IMR-90 (cell line): ENCODE measurements at regions not wholly inside any gene's neighbourhood (a gene's known extent, or its start where the extent isn't known, plus 50 kb on each side); places are given as distances from the start of the nearest gene placed in this dataset.

Experiments
- ATAC-seq: fragments of 200-7000 bp; cut with Tn5 transposase; 2 replicates; pipeline ENCODE4 v1.9.1; 2020; ENCODE audit warnings: low read depth, mild to moderate bottlenecking, moderate library complexity
- BruUV-seq: library from RNA; stranded (reverse); fragments of 400-500 nt; replicated peaks from 2 replicates; lab custom pipeline; 2021; lab: Mats Ljungman, UMichigan
- CTCF ChIA-PET: fragments of 300-600 bp; formaldehyde crosslinking; extraction: SDS; loops from one replicate; lab custom pipeline; 2021; ENCODE audit warnings: antibody characterized with exemption; lab: Yijun Ruan, JAX
- POLR2A ChIA-PET: fragments of 300-600 bp; sonication (Branson Sonifier 250); formaldehyde crosslinking; loops from one replicate; lab custom pipeline; 2022; ENCODE audit warnings: antibody characterized with exemption; ENCODE audit not compliant: unreplicated experiment; lab: Charles Lee
- DNase-seq: peaks from one replicate; pipeline ENCODE4 v3.0.0; 2013
- H2AFZ ChIP-seq: replicated peaks from 2 replicates; pipeline ENCODE3; 2013; ENCODE audit warnings: low read length, mild to moderate bottlenecking; ENCODE audit not compliant: poor library complexity
- H2AK5ac ChIP-seq: 2 replicates; pipeline ENCODE4 v1.6.1; 2013; ENCODE audit warnings: low read depth, low read length, inconsistent platforms
- H2AK9ac ChIP-seq: replicated peaks from 2 replicates; pipeline ENCODE3; 2013; ENCODE audit warnings: mild to moderate bottlenecking, low read depth, low read length, moderate library complexity; ENCODE audit not compliant: poor library complexity
- H2BK120ac ChIP-seq: 2 replicates; pipeline ENCODE4 v1.6.1; 2013; ENCODE audit warnings: low read depth, low read length, inconsistent platforms
- H2BK15ac ChIP-seq: 3 replicates; pipeline ENCODE4 v1.6.1; 2013; ENCODE audit warnings: low read depth, low read length, inconsistent platforms
- H2BK20ac ChIP-seq: 2 replicates; pipeline ENCODE4 v1.6.1; 2013; ENCODE audit warnings: low read depth, mild to moderate bottlenecking, inconsistent platforms, low read length, moderate library complexity
- H2BK5ac ChIP-seq: 2 replicates; pipeline ENCODE4 v1.6.1; 2013; ENCODE audit warnings: mild to moderate bottlenecking, low read depth, low read length, inconsistent platforms; ENCODE audit not compliant: poor library complexity, severe bottlenecking
- H3K14ac ChIP-seq: replicated peaks from 2 replicates; pipeline ENCODE4 v1.6.1; 2013; ENCODE audit warnings: low read depth, low read length, inconsistent platforms
- H3K18ac ChIP-seq: 2 replicates; pipeline ENCODE4 v1.6.1; 2013; ENCODE audit warnings: low read depth, low read length, control low read depth
- H3K23ac ChIP-seq: 2 replicates; pipeline ENCODE4 v1.6.1; 2013; ENCODE audit warnings: low read depth, low read length, inconsistent platforms
- H3K27ac ChIP-seq: 2 replicates; pipeline ENCODE4 v1.5.1; 2013; ENCODE audit warnings: mild to moderate bottlenecking, control low read depth, low read length; ENCODE audit not compliant: insufficient read depth
- H3K27me3 ChIP-seq: 2 replicates; pipeline ENCODE4 v1.6.1; 2013; ENCODE audit warnings: low read length; ENCODE audit not compliant: control insufficient read depth, insufficient read depth
- H3K36me3 ChIP-seq: 2 replicates; pipeline ENCODE4 v1.6.1; 2013; ENCODE audit warnings: low read length, mixed read lengths; ENCODE audit not compliant: control insufficient read depth, insufficient read depth
- H3K4ac ChIP-seq: 2 replicates; pipeline ENCODE4 v1.6.1; 2013; ENCODE audit warnings: low read depth, low read length, inconsistent platforms
- H3K4me1 ChIP-seq: 2 replicates; pipeline ENCODE4 v1.6.1; 2013; ENCODE audit warnings: low read length, mixed read lengths; ENCODE audit not compliant: control insufficient read depth, insufficient read depth
- H3K4me2 ChIP-seq: 2 replicates; pipeline ENCODE4 v1.6.1; 2013; ENCODE audit warnings: low read depth, mild to moderate bottlenecking, control low read depth, low read length, moderate library complexity
- H3K4me3 ChIP-seq: 2 replicates; pipeline ENCODE4 v1.5.1; 2013; ENCODE audit warnings: low read depth, mild to moderate bottlenecking, control low read depth, low read length, moderate library complexity; ENCODE audit not compliant: insufficient read depth
- H3K56ac ChIP-seq: 2 replicates; pipeline ENCODE4 v1.6.1; 2013; ENCODE audit warnings: low read length, inconsistent platforms; ENCODE audit not compliant: insufficient read depth; ENCODE audit errors: extremely low read depth
- H3K79me1 ChIP-seq, 2 experiments: 2 replicates each; pipeline ENCODE4 v1.6.1; 2013; ENCODE audit warnings: low read length in 2 of 2, inconsistent platforms in 1 of 2, low read depth in 1 of 2
- H3K9ac ChIP-seq: 2 replicates; pipeline ENCODE4 v1.6.1; 2013; ENCODE audit warnings: low read depth, low read length, control low read depth
- H3K9me1 ChIP-seq: 2 replicates; pipeline ENCODE4 v1.6.1; 2013; ENCODE audit warnings: low read length, inconsistent platforms; ENCODE audit not compliant: insufficient read depth
- H3K9me3 ChIP-seq: 2 replicates; pipeline ENCODE4 v1.6.1; 2013; ENCODE audit warnings: low read length; ENCODE audit not compliant: control insufficient read depth, insufficient read depth
- H4K20me1 ChIP-seq: 2 replicates; pipeline ENCODE4 v1.6.1; 2013; ENCODE audit warnings: low read length, inconsistent platforms; ENCODE audit not compliant: insufficient read depth
- H4K5ac ChIP-seq: 2 replicates; pipeline ENCODE4 v1.6.1; 2013; ENCODE audit warnings: mild to moderate bottlenecking, low read depth, low read length, control low read depth
- H4K8ac ChIP-seq, 2 experiments: 2 replicates each; pipeline ENCODE4 v1.6.1; 2013; ENCODE audit warnings: low read depth in 2 of 2, low read length in 2 of 2, control low read depth in 1 of 2, inconsistent platforms in 1 of 2
- H4K91ac ChIP-seq: 2 replicates; pipeline ENCODE4 v1.6.1; 2013; ENCODE audit warnings: low read depth, low read length, inconsistent platforms; ENCODE audit not compliant: insufficient read depth
- BHLHE40 ChIP-seq: fragments of 150-350 bp; IDR thresholded peaks from 2 replicates; pipeline ENCODE4 v1.6.1; 2016; ENCODE audit warnings: mild to moderate bottlenecking, low read depth, low read length
- CHD1 ChIP-seq: IDR thresholded peaks from 2 replicates; pipeline ENCODE4 v1.6.1; 2012; ENCODE audit warnings: low read depth, low read length, improper control_type of control experiment
- CTCF ChIP-seq: conservative IDR thresholded peaks from 2 replicates; pipeline ENCODE4 v1.5.1; 2012; ENCODE audit warnings: mild to moderate bottlenecking, low read depth, low read length, improper control_type of control experiment
- ELK1 ChIP-seq: fragments of 150-350 bp; IDR thresholded peaks from 2 replicates; pipeline ENCODE4 v1.6.1; 2016; ENCODE audit warnings: low read depth, mild to moderate bottlenecking, low read length, moderate library complexity, borderline replicate concordance
- MAFK ChIP-seq: IDR thresholded peaks from 2 replicates; pipeline ENCODE4 v1.6.1; 2012; ENCODE audit warnings: low read depth, low read length, improper control_type of control experiment
- MXI1 ChIP-seq: IDR thresholded peaks from 2 replicates; pipeline ENCODE4 v1.6.1; 2012; ENCODE audit warnings: low read depth, mild to moderate bottlenecking, low read length, moderate library complexity, borderline replicate concordance
- NFE2L2 ChIP-seq: fragments of 150-350 bp; IDR thresholded peaks from 2 replicates; pipeline ENCODE4 v1.6.1; 2016; ENCODE audit warnings: low read depth, mild to moderate bottlenecking, low read length
- RAD21 ChIP-seq: IDR thresholded peaks from 2 replicates; pipeline ENCODE4 v1.6.1; 2012; ENCODE audit warnings: low read length, improper control_type of control experiment
- RCOR1 ChIP-seq: IDR thresholded peaks from 2 replicates; pipeline ENCODE4 v1.6.1; 2012; ENCODE audit warnings: mild to moderate bottlenecking, low read length, improper control_type of control experiment; ENCODE audit not compliant: insufficient replicate concordance
- SMC3 ChIP-seq: fragments of 150-350 bp; IDR thresholded peaks from 2 replicates; pipeline ENCODE4 v1.6.1; 2016; ENCODE audit warnings: low read depth, mild to moderate bottlenecking, antibody characterized with exemption, low read length, moderate library complexity
- WGBS, 2 experiments: methylation state at CpG; one replicate each; pipeline versions ENCODE4 v1.1.5 to v1.1.7; 2013; ENCODE audit warnings: missing lambda C conversion rate in 2 of 2; ENCODE audit not compliant: insufficient read length in 1 of 2; ENCODE audit errors: extremely low coverage in 2 of 2; 5-methylcytosine and 5-hydroxymethylcytosine counted together
- dilution Hi-C: fragments of 300-500 bp; cut with HindIII; formaldehyde crosslinking; loops from one replicate; pipeline ENCODE4 v1.14.3; 2018; ENCODE audit warnings: low sequenced_read_pairs; ENCODE audit not compliant: unreplicated experiment
- in situ Hi-C: fragments of 300-500 bp; cut with MboI; formaldehyde crosslinking; loops from 3 replicates; pipeline ENCODE4 v1.14.3; 2019; ENCODE audit warnings: low sequenced_read_pairs, inconsistent platforms, mixed read lengths
- intact Hi-C: fragments of 100-400 bp; cut with micrococcal nuclease; formaldehyde crosslinking; loops from 2 replicates; pipeline ENCODE4 v1.10.0; 2022

- CTCF ChIA-PET, result no interaction called here
- no peak overlapping the region for H3K4me2 ChIP-seq
- no peaks in the 10 kb centered on the region for H3K36me3 ChIP-seq
- H3K9me1 ChIP-seq, result no peaks in the 10 kb centered on the region
- no peak overlapping the region for H2AK5ac ChIP-seq
- TF ChIP-seq MXI1 (no peak), MAFK (no peak), RCOR1 (no peak), CTCF (no peak), ELK1 (no peak), BHLHE40 (no peak), NFE2L2 (no peak), CHD1 (no peak), SMC3 (no peak), RAD21 (no peak)
- H3K9me3 ChIP-seq, result no peaks in the 10 kb centered on the region
- no peak overlapping the region for H3K14ac ChIP-seq
- no peak overlapping the region for H2BK15ac ChIP-seq
- intact Hi-C loops, result no loop called here
- no peaks in the 10 kb centered on the region for H4K20me1 ChIP-seq
- no peaks in the 10 kb centered on the region for H3K79me1 ChIP-seq
- ATAC-seq, result no peak
- no peak overlapping the region for H4K8ac ChIP-seq
- no peak overlapping the region for H2BK20ac ChIP-seq
- H3K27me3 ChIP-seq, result peaks cover 5% of the 10 kb centered on the region; the same call in 1 of the 2 replicates
- H2AK9ac ChIP-seq, result no peak overlapping the region
- no peaks in the 10 kb centered on the region for H3K4me1 ChIP-seq
- H3K9ac ChIP-seq, result no peak overlapping the region
- H4K5ac ChIP-seq, result no peak overlapping the region
- no peak overlapping the region for H2BK120ac ChIP-seq
- H3K18ac ChIP-seq, result no peak overlapping the region
- no peak overlapping the region for H2BK5ac ChIP-seq
- POLR2A ChIA-PET, result no interaction called here
- H3K4ac ChIP-seq, result no peak overlapping the region
- 0% methylated on average over 1 of the region's 1 CpG; no CpG with 5 or more reads in 1 of the 2 experiments for WGBS, 2 experiments
- H3K27ac ChIP-seq, result no peak overlapping the region
- no peak overlapping the region for H3K23ac ChIP-seq
- no TSS peak for BruUV-seq
- dilution Hi-C loops, result no loop called here
- no peak overlapping the region for H2AFZ ChIP-seq
- in situ Hi-C loops, result no loop called here
- DNase-seq, result no peak
- no peak overlapping the region for H3K56ac ChIP-seq
- H3K4me3 ChIP-seq, result no peak overlapping the region
- H4K91ac ChIP-seq, result no peak overlapping the region
Observed at GRCh38 chr3:132874701-132875100, 152.5 kb upstream of the NPHP3 start.
